ENCODE measurements at regions not wholly inside any gene's neighbourhood (a gene's known extent, or its start where the extent isn't known, plus 50 kb on each side); places are given as distances from the start of the nearest gene placed in this dataset.
"Not testable (repeated sequence)": the region's sequence is repeated elsewhere in the genome, so short reads cannot be mapped to it uniquely, and the experiment has no call there.

DNA sequence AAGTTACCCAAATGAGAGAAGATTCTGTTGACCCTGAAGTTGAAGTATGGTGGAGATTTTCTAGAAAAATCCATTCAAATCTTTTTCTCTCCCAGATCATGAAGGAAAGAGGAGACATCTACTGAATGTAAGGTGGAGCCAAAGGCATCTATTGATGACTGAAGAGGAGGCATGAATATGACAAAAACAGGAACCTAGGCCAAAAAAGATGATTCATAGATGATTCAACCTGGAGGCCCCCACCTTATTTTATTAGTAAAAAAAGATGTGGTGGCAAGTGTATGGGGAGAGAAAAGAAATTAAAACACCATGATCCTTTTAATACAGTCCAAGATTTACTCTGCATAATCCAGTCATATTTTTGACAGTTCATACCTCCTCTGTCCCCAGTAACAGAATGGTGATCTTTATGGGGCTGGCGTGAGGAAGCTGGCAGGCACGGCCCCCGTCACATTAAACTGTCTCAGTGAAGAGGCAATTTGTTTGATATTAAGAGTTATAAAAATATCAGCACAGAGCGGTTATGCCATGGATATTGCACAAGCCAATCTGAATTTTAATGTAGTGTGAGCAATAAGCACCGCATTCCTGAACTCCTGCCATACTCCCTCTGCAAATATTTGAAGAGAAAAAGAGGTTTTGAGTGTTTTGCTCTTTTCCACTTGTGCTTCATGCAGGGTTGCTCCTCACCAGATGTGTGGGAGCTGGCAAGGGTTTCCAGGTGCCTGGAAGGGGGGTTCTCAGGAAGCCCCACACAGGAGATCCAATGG is 94.4 kb downstream of the TRIM43 start:
- DNase-seq = not testable (repeated sequence)

DNA sequence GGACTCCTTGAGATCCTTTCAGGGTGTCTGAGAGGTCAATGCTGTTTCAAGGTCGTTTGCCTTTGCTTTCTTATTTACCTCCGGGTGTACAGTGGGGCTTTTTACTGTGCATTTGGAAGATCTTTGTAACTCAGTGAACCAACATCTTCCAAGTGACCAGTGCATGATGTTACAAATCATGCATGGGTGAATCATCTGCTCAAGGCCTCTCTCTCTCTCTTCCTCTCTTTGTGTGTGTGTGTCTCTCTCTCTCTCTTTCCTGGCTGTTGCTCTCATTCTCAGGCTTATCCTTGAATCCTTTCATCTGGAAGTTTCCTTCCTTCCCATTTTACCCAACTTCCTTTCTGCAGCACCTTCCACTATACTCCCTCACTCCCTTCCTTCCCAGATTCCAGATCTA is 96.1 kb downstream of the TRIM43 start:
- DNase-seq = not testable (repeated sequence)

DNA sequence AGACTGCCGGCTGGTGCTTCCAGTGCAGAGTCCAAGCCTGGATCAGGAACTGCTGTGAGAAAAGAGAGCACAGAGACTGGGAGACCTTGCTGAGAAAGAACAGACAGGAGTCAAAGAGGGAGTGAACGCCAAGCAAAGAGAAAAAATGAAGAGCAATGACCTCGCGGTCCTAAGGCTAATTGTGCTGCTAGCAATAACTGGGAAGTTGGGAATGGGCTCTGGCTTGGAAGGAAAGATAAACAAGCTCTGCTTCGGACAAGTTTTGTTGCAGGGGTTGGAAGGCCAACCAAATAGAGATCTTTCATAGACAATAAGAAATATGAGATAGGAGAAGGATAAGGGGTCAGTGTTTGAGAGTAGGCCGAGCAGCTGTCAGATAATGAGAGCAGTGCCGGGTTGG is 99.4 kb downstream of the TRIM43 start:
- not testable (repeated sequence) for DNase-seq

DNA sequence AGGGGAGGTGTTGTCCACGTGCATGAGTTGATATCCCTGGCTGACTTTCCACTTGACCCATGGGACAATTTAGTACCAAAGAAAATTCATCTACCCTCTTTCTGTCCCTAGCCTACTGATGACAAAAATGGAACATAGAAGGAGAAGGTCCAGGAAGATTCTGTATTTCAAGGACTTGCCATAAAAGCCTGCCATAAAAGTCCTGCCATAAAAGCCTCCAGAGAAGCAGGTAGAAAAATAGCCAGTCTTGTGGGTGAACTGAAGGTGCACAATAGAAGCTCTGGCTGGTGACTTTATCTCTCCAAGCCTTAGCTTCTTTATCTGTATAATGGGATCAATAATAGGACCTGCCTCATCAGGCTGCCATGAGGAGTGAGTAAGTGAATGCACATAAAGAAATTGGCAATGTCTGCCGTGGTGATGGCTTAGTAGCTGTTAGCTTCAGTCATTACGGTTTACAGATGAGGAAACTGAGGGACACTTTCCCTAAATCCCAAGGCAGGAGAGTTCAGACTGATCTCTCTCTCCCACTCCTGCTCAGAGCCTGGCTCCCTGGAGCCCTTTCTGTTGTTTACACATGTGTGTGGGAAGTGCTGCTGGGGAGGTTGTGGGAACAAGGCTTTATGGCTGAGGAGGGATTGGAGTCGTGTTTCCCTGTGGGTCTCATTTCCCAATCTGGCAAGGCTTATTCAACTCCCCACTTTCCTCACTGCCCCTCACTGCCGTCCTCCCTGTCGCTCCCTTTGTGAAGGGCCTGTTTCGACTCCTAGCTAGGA is 101.5 kb downstream of the TRIM43 start:
- DNase-seq = not testable (repeated sequence)

DNA sequence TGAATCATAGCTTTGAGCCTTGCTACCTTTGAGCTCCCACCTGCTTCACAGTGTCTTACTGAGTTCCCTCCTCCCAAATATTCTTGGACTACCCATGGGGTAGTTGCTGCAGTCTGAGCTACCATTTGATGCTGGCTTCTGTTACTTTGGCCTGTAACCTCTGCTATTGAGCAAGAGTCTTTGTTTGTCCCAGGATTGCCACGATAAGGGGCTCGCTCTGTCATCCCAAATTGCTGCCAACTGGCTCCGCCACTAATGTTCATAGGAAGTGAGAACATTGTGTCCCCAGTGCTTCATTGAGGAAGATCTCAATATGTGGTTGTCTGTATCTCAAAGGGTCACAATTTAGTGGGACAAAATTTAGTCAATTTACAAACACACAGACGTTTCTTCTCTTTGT is 103.8 kb downstream of the TRIM43 start:
- no peak for DNase-seq

DNA sequence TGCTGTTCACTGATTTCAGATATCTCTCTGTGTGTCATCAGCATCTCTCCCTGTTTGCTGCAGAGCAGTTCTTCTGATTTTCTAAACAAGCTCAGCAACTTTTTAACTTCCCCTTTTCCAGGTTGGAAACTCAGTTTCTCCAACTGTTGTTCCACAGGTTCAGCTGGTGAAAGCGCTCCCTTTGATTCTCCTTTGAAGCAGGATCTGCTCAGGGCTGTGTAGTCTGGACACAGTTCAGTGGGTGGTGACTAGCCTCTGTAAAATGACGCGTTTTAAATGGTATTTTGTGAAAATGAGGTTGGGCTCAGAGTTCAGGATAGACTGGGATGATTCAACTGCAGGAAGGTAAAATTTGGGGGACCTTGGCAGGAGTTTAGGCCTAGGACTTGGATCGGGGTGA is 106.3 kb downstream of the TRIM43 start:
- no peak for DNase-seq

DNA sequence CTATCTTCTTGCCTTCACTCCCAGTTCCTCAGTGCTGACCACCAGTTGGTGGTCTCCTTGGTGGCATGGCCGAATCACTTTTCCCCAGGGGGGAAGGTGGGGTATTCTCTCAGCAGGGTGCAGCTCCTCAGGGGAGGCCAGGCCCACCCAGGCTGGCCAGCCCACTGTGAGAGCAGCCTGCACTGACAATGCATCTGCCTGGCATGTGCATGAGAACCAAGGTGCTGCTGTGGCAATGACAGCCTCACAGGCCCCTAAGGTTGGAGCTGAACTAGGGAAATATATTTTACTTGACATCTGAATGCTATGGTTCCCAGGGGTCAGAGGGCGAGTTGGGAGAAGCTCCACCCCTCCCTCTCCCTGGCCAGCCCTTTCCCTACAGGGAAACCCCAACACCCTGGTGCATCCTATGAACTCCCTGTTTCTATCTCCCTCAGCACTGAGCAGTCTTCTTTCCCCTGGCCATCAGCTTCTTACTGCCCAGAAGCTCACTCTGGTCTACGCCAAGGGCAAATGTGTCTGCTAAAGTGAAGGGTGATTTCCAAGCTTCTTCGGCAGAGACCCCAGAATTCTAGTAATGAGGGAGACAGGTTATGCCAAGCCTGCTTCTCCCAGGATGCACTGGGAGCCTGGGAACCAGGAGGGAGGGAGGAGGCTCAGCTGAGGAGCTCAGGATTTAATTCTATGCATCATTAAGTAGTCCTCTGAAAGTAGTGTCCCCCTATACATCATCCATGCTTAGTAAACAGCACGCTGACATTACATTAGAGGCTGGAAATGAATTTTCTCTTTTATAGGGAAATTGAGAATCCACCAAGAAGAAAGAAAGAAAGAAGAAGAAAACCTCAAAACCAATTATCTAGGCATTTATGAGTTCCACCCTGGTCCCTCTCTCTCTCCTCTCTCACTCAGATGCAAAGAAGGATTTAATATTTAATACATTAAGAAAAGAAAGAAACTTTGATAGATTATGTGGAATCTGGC is 107.7 kb downstream of the TRIM43 start:
- DNase-seq = peak; percentile 38

DNA sequence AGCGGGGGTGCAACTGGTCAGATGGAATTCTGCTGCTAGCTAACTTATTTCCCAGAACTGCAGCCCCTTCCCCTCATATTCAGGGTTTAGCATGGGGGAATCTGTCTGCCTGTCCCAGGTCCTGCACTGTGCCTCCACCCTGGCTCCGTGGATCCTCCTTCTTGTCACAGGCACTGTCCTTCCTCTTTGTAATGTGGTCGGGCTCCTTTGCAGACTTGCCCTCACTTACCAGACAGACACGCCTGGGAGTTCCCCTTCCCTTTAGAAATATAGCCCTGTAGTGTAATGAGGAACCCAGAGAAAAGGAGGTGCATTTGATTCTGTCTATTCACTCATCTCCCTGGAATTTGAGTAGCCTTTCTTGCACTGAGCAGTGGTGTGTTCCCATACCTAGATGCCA is 108.7 kb downstream of the TRIM43 start:
- peak; percentile 35 for DNase-seq

DNA sequence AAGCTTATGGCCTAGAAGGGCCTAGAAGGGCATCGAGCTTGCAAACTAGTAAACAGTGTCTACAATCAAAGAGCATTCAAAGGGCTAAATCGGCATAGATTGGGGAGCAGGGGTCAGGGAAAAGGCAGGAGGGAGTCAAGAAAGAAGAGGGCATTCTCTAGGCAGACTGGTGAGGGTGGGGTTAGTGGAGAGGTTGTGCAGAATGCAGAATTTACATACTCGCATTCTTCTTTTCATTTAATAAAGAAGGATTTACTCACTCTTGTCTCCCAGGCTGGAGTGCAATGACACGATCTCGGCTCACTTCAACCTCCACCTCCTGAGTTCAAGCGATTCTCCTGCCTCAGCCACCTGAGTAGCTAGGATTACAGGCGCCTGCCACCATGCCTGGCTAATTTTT is 110.7 kb downstream of the TRIM43 start:
- DNase-seq = no peak

DNA sequence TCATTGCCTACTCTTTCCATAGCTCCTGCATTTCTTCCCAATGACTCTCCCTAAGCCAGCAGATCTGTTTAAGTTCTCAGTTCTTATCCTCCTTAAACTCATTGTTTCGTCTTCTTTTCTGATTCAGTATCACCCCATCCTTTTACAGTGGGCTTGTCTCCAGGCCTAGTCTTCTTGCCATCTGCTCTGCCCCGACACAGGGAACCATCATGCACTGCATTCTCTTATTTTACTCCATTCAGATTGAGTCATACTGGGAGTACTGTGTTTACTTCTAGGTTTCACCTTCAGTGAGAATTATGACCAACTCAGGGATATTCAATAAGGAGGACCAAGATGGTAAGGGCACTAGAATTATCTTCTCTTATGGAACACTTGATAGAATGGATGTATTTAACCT is 115.4 kb downstream of the TRIM43 start:
- not testable (repeated sequence) for DNase-seq

DNA sequence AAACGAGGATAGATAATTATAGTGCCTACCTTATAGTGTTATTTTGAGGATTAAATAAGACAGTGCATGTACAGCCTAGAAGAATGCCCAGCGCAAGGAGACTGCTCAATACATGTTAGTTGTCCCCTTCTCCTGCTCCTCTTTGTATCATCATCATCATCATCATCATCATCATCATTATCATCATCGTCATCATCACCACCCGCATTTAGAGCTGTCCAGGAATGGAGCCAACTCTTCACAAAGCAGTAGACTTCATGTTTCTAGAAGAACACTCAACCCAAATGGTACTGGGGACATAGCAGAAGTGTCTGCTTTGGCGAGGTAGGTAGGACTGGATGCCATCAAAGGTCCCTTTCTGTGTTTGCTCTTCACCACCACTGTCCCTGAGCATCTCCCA is 116.0 kb downstream of the TRIM43 start:
- DNase-seq = no peak

DNA sequence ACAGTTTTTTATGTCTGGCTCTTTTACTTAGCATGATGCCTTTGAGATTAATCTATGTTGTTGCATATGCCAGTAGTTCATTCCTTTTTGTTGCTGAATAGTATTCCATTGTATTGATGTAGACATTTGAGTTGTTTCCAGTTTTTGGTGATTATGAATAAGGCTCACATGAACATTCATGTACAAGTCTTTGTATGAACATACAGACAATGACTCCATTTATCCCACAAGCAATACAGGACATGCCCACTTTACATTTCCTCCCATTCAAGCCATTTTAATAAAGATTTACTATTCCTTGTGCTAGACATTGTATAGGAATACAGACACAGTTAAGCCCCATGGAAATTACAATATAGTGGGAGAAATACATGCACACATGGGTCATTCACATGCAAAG is 118.0 kb downstream of the TRIM43 start:
- no peak for DNase-seq

DNA sequence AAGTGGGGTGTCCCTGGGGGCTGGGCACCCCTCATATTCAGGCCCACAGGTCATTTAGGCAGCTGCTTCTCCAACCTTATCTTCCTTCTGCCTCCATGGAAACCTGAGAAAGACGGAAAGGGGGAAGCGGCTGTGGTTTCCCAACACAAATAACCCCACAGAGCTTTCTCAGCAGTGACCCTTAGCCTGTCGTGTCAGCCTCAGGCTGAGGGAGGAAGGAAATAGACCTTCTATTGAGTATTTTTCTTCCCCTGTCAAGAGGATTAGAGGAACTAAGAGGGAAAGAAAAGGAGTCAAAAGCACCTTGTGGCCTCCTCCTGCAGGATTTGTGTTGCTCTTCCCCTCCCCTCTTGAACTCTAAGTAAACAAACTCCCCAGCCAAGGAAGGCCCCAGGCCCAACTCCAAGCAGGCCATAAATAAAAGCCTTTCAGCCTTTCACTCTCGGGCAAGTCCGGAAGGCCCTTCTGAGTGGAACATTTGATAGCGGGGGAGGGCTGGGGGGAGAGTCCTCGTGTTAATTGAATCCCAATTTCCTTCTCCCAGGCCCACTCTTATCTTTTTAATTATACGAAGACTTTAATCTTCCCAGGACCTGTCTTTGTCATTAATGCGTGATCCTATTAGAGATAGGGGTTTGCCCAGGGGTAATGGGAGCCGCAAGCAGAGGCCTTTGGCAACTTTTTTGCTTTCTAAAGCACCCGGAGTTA is 121.8 kb downstream of the TRIM43 start:
- peak; percentile 63 for DNase-seq

DNA sequence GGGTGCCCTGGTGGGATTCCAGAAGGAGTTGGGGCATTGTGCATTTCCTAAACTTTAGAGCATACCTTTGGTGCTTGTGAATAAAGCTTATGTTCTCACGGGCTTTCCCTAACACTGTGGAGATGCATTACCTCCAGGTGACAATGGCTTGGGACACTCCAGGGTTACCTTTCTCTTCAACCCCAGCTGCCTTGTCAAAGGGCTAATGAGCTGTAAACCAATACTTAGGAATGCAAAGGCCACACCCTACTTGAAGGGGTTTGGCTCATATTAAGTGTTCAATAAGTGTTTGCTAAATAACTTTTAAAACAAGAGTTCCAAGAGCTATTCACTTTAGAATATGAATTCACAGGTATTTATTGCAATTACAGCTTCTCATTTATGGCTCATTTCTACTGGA is 122.6 kb downstream of the TRIM43 start:
- not testable (repeated sequence) for DNase-seq

DNA sequence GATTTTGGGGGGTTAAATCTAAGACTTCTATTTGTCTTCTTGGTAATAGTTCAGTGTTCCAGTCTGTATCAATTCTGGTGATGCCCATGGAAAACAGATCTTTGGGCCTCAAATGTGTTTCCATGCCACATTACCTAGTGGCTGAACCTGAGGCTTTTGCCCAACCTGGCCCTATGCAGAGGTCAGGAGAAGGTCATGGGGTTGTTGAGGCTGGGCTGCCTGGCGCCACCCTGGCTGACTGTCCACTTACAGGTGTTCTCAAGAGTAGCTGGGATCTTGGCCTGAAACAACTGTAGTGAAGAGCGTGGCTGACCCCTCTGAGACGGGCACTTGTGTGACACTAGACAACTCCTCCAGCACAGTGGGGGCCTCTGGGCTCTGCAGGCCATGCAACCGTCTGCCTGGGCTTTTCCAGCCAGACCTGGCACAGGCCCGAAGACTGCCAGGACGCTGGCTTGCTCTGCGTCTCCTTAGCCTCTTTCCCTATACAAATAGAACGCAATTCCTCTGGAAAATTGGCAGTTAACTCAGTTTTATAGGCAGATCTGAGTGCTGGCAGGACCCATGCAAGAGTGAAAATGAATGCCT is 127.8 kb downstream of the TRIM43 start:
- DNase-seq = no peak

DNA sequence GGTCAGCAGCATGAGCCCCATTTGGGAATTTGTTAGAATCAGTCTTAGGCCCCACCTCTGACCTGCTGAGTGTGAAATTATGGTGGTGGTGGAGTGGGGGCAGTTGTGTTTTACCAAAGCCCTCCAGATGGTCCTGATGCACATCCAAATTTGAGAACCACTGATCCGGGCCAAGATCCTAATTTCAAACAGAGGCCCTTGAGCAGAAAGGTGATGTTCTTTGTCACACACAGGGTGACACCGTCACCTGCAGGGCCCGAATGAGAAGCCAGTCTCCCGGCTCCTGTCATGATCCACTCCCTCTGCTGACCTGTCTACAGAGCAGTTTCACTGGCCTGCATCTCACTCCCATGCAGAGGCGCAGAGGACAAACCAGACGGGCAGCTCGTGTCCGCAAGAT is 129.9 kb downstream of the TRIM43 start:
- DNase-seq = no peak

DNA sequence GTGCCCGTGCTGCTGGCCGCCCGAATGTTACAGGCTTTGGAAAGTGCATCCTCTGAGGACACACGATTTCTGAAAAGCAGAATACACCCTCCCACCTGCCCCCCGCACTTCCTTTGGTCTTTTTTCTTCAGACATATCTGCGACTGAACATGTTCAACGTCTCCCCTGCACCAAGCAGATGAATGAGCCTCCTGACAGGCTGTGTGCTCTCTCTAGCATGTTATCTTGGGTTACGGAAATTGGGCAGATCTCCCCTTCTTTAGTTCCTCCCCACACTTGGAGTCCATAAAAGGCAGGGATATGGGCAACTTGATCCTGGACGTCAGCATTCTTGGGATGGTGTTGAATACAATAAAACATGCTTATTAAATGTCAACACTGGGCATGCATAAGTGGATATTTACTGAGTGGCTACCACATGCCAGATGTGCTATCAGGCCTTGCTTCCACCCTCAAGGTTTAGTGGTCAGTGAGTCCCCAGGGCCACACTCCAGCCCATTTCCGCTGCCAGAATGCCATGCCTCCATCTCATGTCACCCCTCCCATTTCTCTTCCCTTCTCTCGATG is 130.4 kb downstream of the TRIM43 start:
- no peak for DNase-seq

DNA sequence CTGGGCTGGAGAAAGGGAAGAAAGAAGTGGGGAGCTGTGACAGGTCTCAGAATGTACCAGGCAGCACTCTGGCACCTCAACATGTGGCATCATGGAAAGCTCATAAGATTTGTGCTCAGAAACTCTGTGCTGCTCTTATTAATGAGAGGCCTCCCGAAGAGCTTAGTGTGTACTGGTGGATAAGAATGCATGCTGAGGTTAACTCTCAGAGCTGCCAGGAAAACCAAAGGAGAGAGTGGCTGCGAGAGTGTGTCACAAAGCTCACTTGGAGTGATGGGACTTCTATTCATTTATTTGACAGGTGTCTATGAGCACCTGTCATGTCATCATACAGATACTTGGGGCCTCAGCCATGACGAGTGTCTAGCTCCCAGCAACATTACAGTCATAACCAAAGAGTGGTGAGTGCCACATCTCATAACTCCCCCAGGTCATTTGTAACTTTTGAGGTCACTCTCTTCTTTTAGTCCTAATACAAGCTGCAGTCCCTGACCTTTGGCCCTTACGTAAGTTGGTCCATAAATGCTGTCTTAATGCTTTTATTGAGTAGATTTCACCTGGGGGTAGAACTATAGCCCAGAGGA is 131.9 kb downstream of the TRIM43 start:
- DNase-seq = not testable (repeated sequence)

DNA sequence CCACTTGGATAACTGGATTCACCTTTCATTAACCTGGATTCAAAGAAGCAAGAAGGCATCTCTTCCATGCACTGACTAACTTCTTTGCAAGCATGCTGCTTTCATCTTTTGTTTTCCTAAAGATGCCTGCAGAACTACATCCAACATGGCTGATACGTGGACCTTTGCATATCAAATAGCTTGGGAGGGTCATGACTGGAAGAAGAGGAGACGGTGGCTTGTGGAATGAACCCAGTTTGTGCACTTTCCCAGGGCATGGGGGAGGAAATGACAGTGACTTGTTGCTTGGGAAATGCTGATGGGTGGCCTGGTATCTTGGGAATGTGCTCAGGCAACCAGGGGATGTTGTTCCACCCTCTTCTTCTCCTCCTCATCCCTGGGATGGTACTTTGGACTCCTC is 133.4 kb downstream of the TRIM43 start:
- not testable (repeated sequence) for DNase-seq

DNA sequence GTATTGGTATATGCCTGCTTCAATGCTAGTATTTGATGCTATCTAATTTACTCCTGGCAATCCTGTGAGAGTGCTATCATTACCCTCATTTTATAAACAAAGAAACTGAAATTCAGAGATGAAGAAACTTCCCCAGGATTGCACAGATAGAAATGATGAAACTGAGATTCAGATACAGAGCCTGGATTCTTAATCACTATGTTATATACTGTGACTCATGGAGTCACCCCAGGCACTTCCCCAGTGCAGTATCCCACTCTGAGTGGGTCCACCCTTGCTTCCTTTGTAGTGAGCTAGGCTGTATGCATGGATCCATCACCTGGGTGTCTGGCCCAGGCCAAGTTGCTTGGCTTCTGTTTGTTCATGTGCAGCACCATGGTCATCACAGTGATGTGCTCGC is 133.9 kb downstream of the TRIM43 start:
- DNase-seq = not testable (repeated sequence)

DNA sequence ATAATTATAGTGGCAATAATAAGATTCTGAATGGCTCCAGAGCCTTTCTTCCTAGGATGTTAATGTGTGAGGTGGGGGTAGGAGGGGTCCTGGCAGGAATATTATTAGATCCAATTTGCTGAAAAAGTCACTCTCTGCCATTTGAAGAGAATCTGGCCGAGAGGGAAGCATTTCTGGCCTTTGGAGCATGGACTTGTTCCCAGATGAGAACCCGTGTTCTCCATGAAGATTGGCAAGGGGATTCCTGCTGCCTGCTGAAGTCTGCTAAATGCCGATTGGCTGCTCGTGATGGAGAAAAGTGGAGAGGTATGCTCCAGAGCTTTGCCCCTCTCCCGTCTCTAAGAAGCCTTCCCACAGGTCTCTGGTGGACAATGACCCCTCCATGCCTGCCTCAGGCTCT is 135.6 kb downstream of the TRIM43 start:
- DNase-seq = not testable (repeated sequence)

Measured in right kidney (tissue), 1 donor.